ENCODE measurements at regions not wholly inside any gene's neighbourhood (a gene's known extent, or its start where the extent isn't known, plus 50 kb on each side); places are given as distances from the start of the nearest gene placed in this dataset.

GRCh38 chr10:8323428-8324054, 269.1 kb downstream of the GATA3 start:
- H3K27ac Mint-ChIP-seq, result no peak overlapping the region
- H3K4me1 Mint-ChIP-seq (ENCODE audit: low read depth), result peaks cover 16% of the 10 kb centered on the region
- H3K9me3 Mint-ChIP-seq (ENCODE audit: low read depth), result no peaks in the 10 kb centered on the region
- no peak for DNase-seq (ENCODE audit: low spot score, unreplicated experiment)
- TF ChIP-seq, protein P1, sequence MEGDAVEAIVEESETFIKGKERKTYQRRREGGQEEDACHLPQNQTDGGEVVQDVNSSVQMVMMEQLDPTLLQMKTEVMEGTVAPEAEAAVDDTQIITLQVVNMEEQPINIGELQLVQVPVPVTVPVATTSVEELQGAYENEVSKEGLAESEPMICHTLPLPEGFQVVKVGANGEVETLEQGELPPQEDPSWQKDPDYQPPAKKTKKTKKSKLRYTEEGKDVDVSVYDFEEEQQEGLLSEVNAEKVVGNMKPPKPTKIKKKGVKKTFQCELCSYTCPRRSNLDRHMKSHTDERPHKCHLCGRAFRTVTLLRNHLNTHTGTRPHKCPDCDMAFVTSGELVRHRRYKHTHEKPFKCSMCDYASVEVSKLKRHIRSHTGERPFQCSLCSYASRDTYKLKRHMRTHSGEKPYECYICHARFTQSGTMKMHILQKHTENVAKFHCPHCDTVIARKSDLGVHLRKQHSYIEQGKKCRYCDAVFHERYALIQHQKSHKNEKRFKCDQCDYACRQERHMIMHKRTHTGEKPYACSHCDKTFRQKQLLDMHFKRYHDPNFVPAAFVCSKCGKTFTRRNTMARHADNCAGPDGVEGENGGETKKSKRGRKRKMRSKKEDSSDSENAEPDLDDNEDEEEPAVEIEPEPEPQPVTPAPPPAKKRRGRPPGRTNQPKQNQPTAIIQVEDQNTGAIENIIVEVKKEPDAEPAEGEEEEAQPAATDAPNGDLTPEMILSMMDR (IDR thresholded peaks at IDR 0.05; ENCODE audit: unreplicated experiment), result no peak
- no peaks in the 10 kb centered on the region for H3K36me3 Mint-ChIP-seq (ENCODE audit: insufficient read depth)
- peaks cover 79% of the 10 kb centered on the region for H3K27me3 Mint-ChIP-seq
- H3K4me3 Mint-ChIP-seq (ENCODE audit: low read depth), result no peak overlapping the region

GRCh38 chr10:8325024-8325980, 270.8 kb downstream of the GATA3 start:
- DNase-seq (ENCODE audit: low spot score, unreplicated experiment), result no peak
- TF ChIP-seq, protein P1 (IDR thresholded peaks at IDR 0.05; ENCODE audit: unreplicated experiment), result no peak
- Mint-ChIP-seq H3K4me3 (ENCODE audit: low read depth) (no peak overlapping the region), H3K4me1 (ENCODE audit: low read depth) (peaks cover 16% of the 10 kb centered on the region), H3K36me3 (ENCODE audit: insufficient read depth) (no peaks in the 10 kb centered on the region), H3K27me3 (peaks cover 87% of the 10 kb centered on the region), H3K9me3 (ENCODE audit: low read depth) (no peaks in the 10 kb centered on the region), H3K27ac (no peak overlapping the region)

- H3K27me3 Mint-ChIP-seq, result peaks cover 89% of the 10 kb centered on the region
- TF ChIP-seq, protein P1 (IDR thresholded peaks at IDR 0.05; ENCODE audit: unreplicated experiment), result no peak
- H3K4me1 Mint-ChIP-seq (ENCODE audit: low read depth), result peaks cover 16% of the 10 kb centered on the region
- DNase-seq (ENCODE audit: low spot score, unreplicated experiment), result no peak
- H3K36me3 Mint-ChIP-seq (ENCODE audit: insufficient read depth), result no peaks in the 10 kb centered on the region
- H3K27ac Mint-ChIP-seq, result no peak overlapping the region
- no peak overlapping the region for H3K4me3 Mint-ChIP-seq (ENCODE audit: low read depth)
- H3K9me3 Mint-ChIP-seq (ENCODE audit: low read depth), result no peaks in the 10 kb centered on the region
These were observed 272.1 kb downstream of the GATA3 start for GRCh38 chr10:8326396-8327139.

DNA sequence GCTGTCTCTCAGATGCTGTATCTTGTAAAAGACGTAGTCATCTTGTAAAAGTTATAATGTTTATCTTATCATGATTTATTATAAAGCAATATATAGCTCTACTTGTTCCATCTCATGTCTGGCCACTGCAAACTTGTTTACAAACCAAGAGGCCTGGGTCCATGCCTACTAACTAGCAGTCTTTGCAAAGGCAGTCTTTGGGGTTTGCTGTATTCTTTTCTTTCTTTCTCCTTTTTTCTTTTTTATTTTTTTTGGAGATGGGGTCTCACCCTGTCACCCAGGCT, 272.6 kb downstream of the GATA3 start:
- no peak overlapping the region for H3K27ac Mint-ChIP-seq
- no peak overlapping the region for H3K4me3 Mint-ChIP-seq (ENCODE audit: low read depth)
- peaks cover 16% of the 10 kb centered on the region for H3K4me1 Mint-ChIP-seq (ENCODE audit: low read depth)
- H3K9me3 Mint-ChIP-seq (ENCODE audit: low read depth), result no peaks in the 10 kb centered on the region
- TF ChIP-seq, protein P1 (IDR thresholded peaks at IDR 0.05; ENCODE audit: unreplicated experiment), result no peak
- peaks cover 91% of the 10 kb centered on the region for H3K27me3 Mint-ChIP-seq
- H3K36me3 Mint-ChIP-seq (ENCODE audit: insufficient read depth), result no peaks in the 10 kb centered on the region
- no peak for DNase-seq (ENCODE audit: low spot score, unreplicated experiment)

DNA sequence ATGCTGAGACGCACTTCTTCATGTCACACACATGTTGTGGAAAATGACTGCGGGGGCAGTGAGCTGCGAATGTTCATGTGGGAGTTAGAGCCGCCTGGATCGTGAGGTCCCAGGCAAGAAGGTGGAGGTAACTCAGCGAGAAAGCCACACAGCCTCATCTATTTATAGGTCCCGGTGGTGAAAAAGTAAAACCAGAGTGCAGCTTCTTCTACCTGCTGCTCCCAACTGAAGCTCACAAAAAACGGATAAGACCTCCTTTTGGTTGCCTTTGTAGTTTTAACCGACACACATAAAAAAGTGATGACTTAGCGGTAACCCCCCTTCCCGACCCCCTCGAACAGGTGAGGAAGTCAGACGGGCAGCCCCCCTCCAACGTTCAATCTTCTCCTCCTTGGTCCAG, 276.9 kb downstream of the GATA3 start:
- DNase-seq (ENCODE audit: low spot score, unreplicated experiment), result no peak
- Mint-ChIP-seq H3K27ac (no peak overlapping the region), H3K4me1 (ENCODE audit: low read depth) (no peaks in the 10 kb centered on the region), H3K27me3 (peaks cover 94% of the 10 kb centered on the region), H3K36me3 (ENCODE audit: insufficient read depth) (no peaks in the 10 kb centered on the region), H3K9me3 (ENCODE audit: low read depth) (no peaks in the 10 kb centered on the region), H3K4me3 (ENCODE audit: low read depth) (no peak overlapping the region)
- TF ChIP-seq, protein P1 (IDR thresholded peaks at IDR 0.05; ENCODE audit: unreplicated experiment), result no peak

All from progenitor cell of endocrine pancreas (in vitro differentiated cells).